Activated naive CD4-positive, alpha-beta T cell treated with anti-CD3 and anti-CD28 coated beads for 36 hours (primary cell): ENCODE measurements at regions not wholly inside any gene's neighbourhood (a gene's known extent, or its start where the extent isn't known, plus 50 kb on each side); places are given as distances from the start of the nearest gene placed in this dataset.
A peak's percentile ranks its signal among the peaks of the same experiment; 100 is the strongest.

ENCODE experiments used
- CTCF ChIA-PET: fragments of 350-600 bp; sonication (Branson Sonifier 250); formaldehyde crosslinking; loops from one replicate; lab custom pipeline; 2021; ENCODE audit warnings: antibody characterized with exemption; lab: Charles Lee
- DNase-seq: peaks from one replicate; pipeline ENCODE4 v3.0.0-alpha.2; 2020
- H3K27ac Mint-ChIP-seq: one replicate; pipeline ENCODE4 v1.8.0; 2021; ENCODE audit warnings: mild to moderate bottlenecking, mixed read lengths
- H3K27me3 Mint-ChIP-seq: one replicate; pipeline ENCODE4 v1.8.0; 2021; ENCODE audit warnings: low read depth, mixed read lengths
- H3K36me3 Mint-ChIP-seq: one replicate; pipeline ENCODE4 v1.8.0; 2021; ENCODE audit warnings: low read depth, mixed read lengths
- H3K4me1 Mint-ChIP-seq: one replicate; pipeline ENCODE4 v1.8.0; 2021; ENCODE audit warnings: low read depth, mixed read lengths
- H3K4me3 Mint-ChIP-seq: one replicate; pipeline ENCODE4 v1.8.0; 2021; ENCODE audit warnings: mild to moderate bottlenecking, moderate library complexity, mixed read lengths
- H3K9me3 Mint-ChIP-seq: one replicate; pipeline ENCODE4 v1.8.0; 2021; ENCODE audit warnings: mixed read lengths
- intact Hi-C: fragments of 100-400 bp; cut with micrococcal nuclease; formaldehyde crosslinking; loops from one replicate; pipeline ENCODE4 v1.15.1; 2023

- Mint-ChIP-seq H3K4me3 (no peak overlapping the region), H3K4me1 (no peaks in the 10 kb centered on the region), H3K27me3 (no peaks in the 10 kb centered on the region), H3K27ac (no peak overlapping the region), H3K36me3 (no peaks in the 10 kb centered on the region), H3K9me3 (peaks cover 10% of the 10 kb centered on the region)
- CTCF ChIA-PET: interaction anchor here (0.7 kb wide), 1 partner anchor 308 kb away, joined by 3 read pairs; no protein-coding TSS in a partner anchor
- intact Hi-C loops: loop anchor here (10.0 kb wide), 1 partner anchor 256 kb away; no protein-coding TSS in a partner anchor
- no peak for DNase-seq
These were observed 187.3 kb upstream of the LHX5 start for GRCh38 chr12:113659015-113659414.

GRCh38 chr12:113658006-113658655 lies 186.5 kb upstream of the LHX5 start:
- Mint-ChIP-seq H3K4me1 (no peaks in the 10 kb centered on the region), H3K27me3 (no peaks in the 10 kb centered on the region), H3K36me3 (no peaks in the 10 kb centered on the region), H3K9me3 (peaks cover 10% of the 10 kb centered on the region), H3K27ac (no peak overlapping the region), H3K4me3 (no peak overlapping the region)
- DNase-seq: no peak
- intact Hi-C loops: loop anchor here (10.0 kb wide), 1 partner anchor 257 kb away; no protein-coding TSS in a partner anchor
- CTCF ChIA-PET: interaction anchor here (0.7 kb wide), 1 partner anchor 309 kb away, joined by 3 read pairs; no protein-coding TSS in a partner anchor

- Mint-ChIP-seq H3K9me3 (peaks cover 10% of the 10 kb centered on the region), H3K27ac (no peak overlapping the region), H3K36me3 (no peaks in the 10 kb centered on the region), H3K4me3 (no peak overlapping the region), H3K27me3 (peaks cover 5% of the 10 kb centered on the region), H3K4me1 (no peaks in the 10 kb centered on the region)
- intact Hi-C loops: loop anchor here (10.0 kb wide), 1 partner anchor 259 kb away; no protein-coding TSS in a partner anchor
- DNase-seq: no peak
- CTCF ChIA-PET: no interaction called here
These were observed 184.2 kb upstream of the LHX5 start for GRCh38 chr12:113655919-113656318.

- H3K27me3 Mint-ChIP-seq: peaks cover 5% of the 10 kb centered on the region
- H3K4me3 Mint-ChIP-seq: no peak overlapping the region
- intact Hi-C loops: loop anchor here (10.0 kb wide), 1 partner anchor 259 kb away; no protein-coding TSS in a partner anchor
- peaks cover 10% of the 10 kb centered on the region for H3K9me3 Mint-ChIP-seq
- no peaks in the 10 kb centered on the region for H3K36me3 Mint-ChIP-seq
- CTCF ChIA-PET: no interaction called here
- no peak for DNase-seq
- H3K27ac Mint-ChIP-seq: no peak overlapping the region
- H3K4me1 Mint-ChIP-seq: no peaks in the 10 kb centered on the region
These were observed 183.8 kb upstream of the LHX5 start for GRCh38 chr12:113655479-113655878.

GRCh38 chr12:113651662-113652061 lies 180.0 kb upstream of the LHX5 start:
- Mint-ChIP-seq H3K36me3 (no peaks in the 10 kb centered on the region), H3K4me1 (no peaks in the 10 kb centered on the region), H3K27ac (no peak overlapping the region), H3K9me3 (peaks cover 7% of the 10 kb centered on the region), H3K4me3 (no peak overlapping the region), H3K27me3 (peaks cover 21% of the 10 kb centered on the region)
- intact Hi-C loops: loop anchor here (10.0 kb wide), 1 partner anchor 263 kb away; no protein-coding TSS in a partner anchor
- DNase-seq: no peak
- CTCF ChIA-PET: no interaction called here

- H3K36me3 Mint-ChIP-seq: no peaks in the 10 kb centered on the region
- H3K27ac Mint-ChIP-seq: no peak overlapping the region
- no peak for DNase-seq
- no peaks in the 10 kb centered on the region for H3K4me1 Mint-ChIP-seq
- H3K27me3 Mint-ChIP-seq: peaks cover 27% of the 10 kb centered on the region
- H3K9me3 Mint-ChIP-seq: peaks cover under 1% of the 10 kb centered on the region
- CTCF ChIA-PET: no interaction called here
- intact Hi-C loops: loop anchor here (10.0 kb wide), 1 partner anchor 264 kb away; no protein-coding TSS in a partner anchor
- H3K4me3 Mint-ChIP-seq: no peak overlapping the region
These were observed 178.8 kb upstream of the LHX5 start for GRCh38 chr12:113650476-113650875.

GRCh38 chr12:113649256-113649830 lies 177.7 kb upstream of the LHX5 start:
- no peaks in the 10 kb centered on the region for H3K4me1 Mint-ChIP-seq

GRCh38 chr12:113647048-113647447 lies 175.4 kb upstream of the LHX5 start:
- Mint-ChIP-seq H3K27me3 (peaks cover 37% of the 10 kb centered on the region), H3K27ac (no peak overlapping the region), H3K4me1 (no peaks in the 10 kb centered on the region), H3K36me3 (no peaks in the 10 kb centered on the region), H3K9me3 (no peaks in the 10 kb centered on the region), H3K4me3 (no peak overlapping the region)
- peak; percentile 39 for DNase-seq
- CTCF ChIA-PET: interaction anchor here (0.5 kb wide), 1 partner anchor 340 kb away, joined by 4 read pairs; no protein-coding TSS in a partner anchor
- intact Hi-C loops: no loop called here

More at GRCh38 chr12:113649256-113649830, 177.7 kb upstream of the LHX5 start:
- H3K36me3 Mint-ChIP-seq: no peaks in the 10 kb centered on the region
- H3K9me3 Mint-ChIP-seq: no peaks in the 10 kb centered on the region
- no peak for DNase-seq
- intact Hi-C loops: no loop called here
- H3K27ac Mint-ChIP-seq: no peak overlapping the region
- H3K4me3 Mint-ChIP-seq: no peak overlapping the region
- H3K27me3 Mint-ChIP-seq: peaks cover 29% of the 10 kb centered on the region
- CTCF ChIA-PET: no interaction called here

- DNase-seq: no peak
- CTCF ChIA-PET: no interaction called here
- no peaks in the 10 kb centered on the region for H3K9me3 Mint-ChIP-seq
- H3K4me1 Mint-ChIP-seq: no peaks in the 10 kb centered on the region
- H3K36me3 Mint-ChIP-seq: no peaks in the 10 kb centered on the region
- no peak overlapping the region for H3K4me3 Mint-ChIP-seq
- H3K27ac Mint-ChIP-seq: no peak overlapping the region
- intact Hi-C loops: no loop called here
- H3K27me3 Mint-ChIP-seq: peaks cover 38% of the 10 kb centered on the region
These were observed 173.9 kb upstream of the LHX5 start for GRCh38 chr12:113645603-113646002.

GRCh38 chr12:113645183-113645582 lies 173.5 kb upstream of the LHX5 start:
- H3K27me3 Mint-ChIP-seq: peaks cover 38% of the 10 kb centered on the region
- no peak for DNase-seq
- H3K27ac Mint-ChIP-seq: no peak overlapping the region
- no peak overlapping the region for H3K4me3 Mint-ChIP-seq
- CTCF ChIA-PET: no interaction called here
- no peaks in the 10 kb centered on the region for H3K4me1 Mint-ChIP-seq
- intact Hi-C loops: no loop called here
- H3K9me3 Mint-ChIP-seq: no peaks in the 10 kb centered on the region
- H3K36me3 Mint-ChIP-seq: no peaks in the 10 kb centered on the region

- no peaks in the 10 kb centered on the region for H3K9me3 Mint-ChIP-seq
- peaks cover 45% of the 10 kb centered on the region for H3K27me3 Mint-ChIP-seq
- intact Hi-C loops: no loop called here
- no peak for DNase-seq
- CTCF ChIA-PET: no interaction called here
- H3K36me3 Mint-ChIP-seq: no peaks in the 10 kb centered on the region
- H3K27ac Mint-ChIP-seq: no peak overlapping the region
- H3K4me3 Mint-ChIP-seq: no peak overlapping the region
- peaks cover 2% of the 10 kb centered on the region for H3K4me1 Mint-ChIP-seq
These were observed 171.7 kb upstream of the LHX5 start for GRCh38 chr12:113643177-113643974.

- intact Hi-C loops: no loop called here
- Mint-ChIP-seq H3K36me3 (no peaks in the 10 kb centered on the region), H3K4me3 (no peak overlapping the region), H3K27me3 (peaks cover 43% of the 10 kb centered on the region), H3K9me3 (no peaks in the 10 kb centered on the region), H3K4me1 (peaks cover 2% of the 10 kb centered on the region), H3K27ac (no peak overlapping the region)
- CTCF ChIA-PET: no interaction called here
- DNase-seq: no peak
These were observed 171.0 kb upstream of the LHX5 start for GRCh38 chr12:113642672-113643071.
